B cell (primary cell): ENCODE measurements at regions not wholly inside any gene's neighbourhood (a gene's known extent, or its start where the extent isn't known, plus 50 kb on each side); places are given as distances from the start of the nearest gene placed in this dataset.

ENCODE experiments used
- ATAC-seq: fragments of 200-7000 bp; cut with Tn5 transposase; one replicate; pipeline ENCODE4 v1.10.0; 2021; ENCODE audit warnings: low read depth, mild to moderate bottlenecking, moderate number of reproducible peaks, moderate library complexity
- CTCF ChIA-PET: fragments of 350-600 bp; sonication (Branson Sonifier 250); formaldehyde crosslinking; loops from one replicate; lab custom pipeline; 2021; ENCODE audit warnings: antibody characterized with exemption, inconsistent platforms; lab: Charles Lee
- POLR2A ChIA-PET: fragments of 350-600 bp; sonication (Branson Sonifier 250); formaldehyde crosslinking; loops from one replicate; lab custom pipeline; 2021; ENCODE audit warnings: antibody characterized with exemption; lab: Charles Lee
- DNase-seq: peaks from one replicate; pipeline ENCODE4 v3.0.0; 2013
- H2AFZ ChIP-seq: 2 replicates; pipeline ENCODE4 v1.6.1; 2012; ENCODE audit warnings: mild to moderate bottlenecking, low read depth, low read length; ENCODE audit not compliant: insufficient read depth, poor library complexity, severe bottlenecking
- H3K27ac ChIP-seq, 2 donors: 1 replicate in 1 of 2; 2 replicates in 1 of 2; pipeline ENCODE4 v1.5.1; 2012 to 2013; ENCODE audit warnings: low read length in 2 of 2, mild to moderate bottlenecking in 2 of 2, moderate library complexity in 1 of 2
- H3K27me3 ChIP-seq, 4 experiments: fragments of 200-600 bp in 1 of 4; sonication (generic) in 1 of 4; replicated peaks in 1 of 4; 1 replicate in 2 of 4; 2 replicates in 2 of 4; pipeline versions ENCODE4 v1.6.1 to v1.7.0; 2013 to 2016; ENCODE audit warnings: low read length in 3 of 4, mild to moderate bottlenecking in 2 of 4, mixed read lengths in 1 of 4, moderate library complexity in 1 of 4; ENCODE audit not compliant: insufficient read depth in 4 of 4, control insufficient read depth in 3 of 4; ENCODE audit errors: control extremely low read depth in 1 of 4
- H3K36me3 ChIP-seq, 2 experiments: replicated peaks in 1 of 2; 1 replicate in 1 of 2; 2 replicates in 1 of 2; pipeline versions ENCODE4 v1.6.1 to v1.7.1; 2013; ENCODE audit warnings: low read length in 1 of 2; ENCODE audit not compliant: insufficient read depth in 2 of 2, control insufficient read depth in 1 of 2; ENCODE audit errors: control extremely low read depth in 1 of 2, extremely low read depth in 1 of 2
- H3K4me1 ChIP-seq, 2 donors: fragments of 200-600 bp in 1 of 2; sonication (generic) in 1 of 2; 1 replicate in 1 of 2; 2 replicates in 1 of 2; pipeline versions ENCODE4 v1.5.1 to v1.6.1; 2013 to 2017; ENCODE audit warnings: low read length in 2 of 2; ENCODE audit not compliant: control insufficient read depth in 2 of 2, insufficient read depth in 2 of 2
- H3K4me2 ChIP-seq: replicated peaks from 2 replicates; pipeline ENCODE3; 2012; ENCODE audit warnings: mild to moderate bottlenecking, low read depth, low read length; ENCODE audit not compliant: poor library complexity, severe bottlenecking
- H3K4me3 ChIP-seq, 5 experiments: fragments of 200-600 bp in 1 of 5; sonication (generic) in 1 of 5; 1 replicate in 3 of 5; 2 replicates in 2 of 5; pipeline versions ENCODE4 v1.5.1 to v1.7.0; 2011 to 2016; ENCODE audit warnings: low read length in 4 of 5, mild to moderate bottlenecking in 4 of 5, low read depth in 2 of 5, control low read depth in 1 of 5, moderate library complexity in 1 of 5; ENCODE audit not compliant: insufficient read depth in 1 of 5; ENCODE audit errors: control extremely low read depth in 1 of 5, extremely low read depth in 1 of 5
- H3K79me2 ChIP-seq: fragments of 200-600 bp; sonication (generic); one replicate; pipeline ENCODE4 v1.6.0; 2016; ENCODE audit warnings: low read length; ENCODE audit not compliant: control insufficient read depth, insufficient read depth
- H3K9ac ChIP-seq: fragments of 200-600 bp; sonication (generic); 2 replicates; pipeline ENCODE4 v1.6.1; 2017; ENCODE audit warnings: mild to moderate bottlenecking, low read length, moderate library complexity
- H3K9me3 ChIP-seq, 3 donors: one replicate each; pipeline versions ENCODE4 v1.6.1 to v1.7.1; 2013; ENCODE audit warnings: low read length in 2 of 3; ENCODE audit not compliant: control insufficient read depth in 2 of 3, insufficient read depth in 1 of 3; ENCODE audit errors: control extremely low read depth in 1 of 3
- H4K20me1 ChIP-seq: 2 replicates; pipeline ENCODE4 v1.6.0; 2012; ENCODE audit warnings: mild to moderate bottlenecking, low read length; ENCODE audit not compliant: insufficient read depth, control insufficient read depth, poor library complexity, severe bottlenecking
- H3K27ac Mint-ChIP-seq: one replicate; pipeline ENCODE4 v1.8.0; 2021; ENCODE audit warnings: mixed read lengths
- H3K27me3 Mint-ChIP-seq: one replicate; pipeline ENCODE4 v1.8.0; 2021; ENCODE audit warnings: mixed read lengths
- H3K4me1 Mint-ChIP-seq: one replicate; pipeline ENCODE4 v1.8.0; 2021; ENCODE audit warnings: mixed read lengths
- H3K4me3 Mint-ChIP-seq: one replicate; pipeline ENCODE4 v1.8.0; 2021; ENCODE audit warnings: mixed read lengths
- H3K9me3 Mint-ChIP-seq: one replicate; pipeline ENCODE4 v1.8.0; 2022; ENCODE audit warnings: mixed read lengths; ENCODE audit not compliant: insufficient read depth
- CTCF ChIP-seq: fragments of 200-600 bp; IDR thresholded peaks from one replicate; pipeline ENCODE4 v1.8.0; 2022; ENCODE audit warnings: antibody characterized with exemption, mild to moderate bottlenecking
- EZH2 ChIP-seq: IDR thresholded peaks from 2 replicates; pipeline ENCODE4 v1.6.1; 2012; ENCODE audit warnings: borderline replicate concordance, low read depth, mild to moderate bottlenecking, moderate library complexity, low read length; ENCODE audit not compliant: insufficient read depth, poor library complexity, severe bottlenecking
- WGBS: methylation state at CpG from one replicate; pipeline ENCODE4 v1.1.5; 2013; ENCODE audit warnings: missing lambda C conversion rate; ENCODE audit not compliant: insufficient coverage; 5-methylcytosine and 5-hydroxymethylcytosine counted together
- intact Hi-C: fragments of 100-400 bp; cut with micrococcal nuclease; formaldehyde crosslinking; loops from one replicate; pipeline ENCODE4 v1.10.0; 2022

DNA sequence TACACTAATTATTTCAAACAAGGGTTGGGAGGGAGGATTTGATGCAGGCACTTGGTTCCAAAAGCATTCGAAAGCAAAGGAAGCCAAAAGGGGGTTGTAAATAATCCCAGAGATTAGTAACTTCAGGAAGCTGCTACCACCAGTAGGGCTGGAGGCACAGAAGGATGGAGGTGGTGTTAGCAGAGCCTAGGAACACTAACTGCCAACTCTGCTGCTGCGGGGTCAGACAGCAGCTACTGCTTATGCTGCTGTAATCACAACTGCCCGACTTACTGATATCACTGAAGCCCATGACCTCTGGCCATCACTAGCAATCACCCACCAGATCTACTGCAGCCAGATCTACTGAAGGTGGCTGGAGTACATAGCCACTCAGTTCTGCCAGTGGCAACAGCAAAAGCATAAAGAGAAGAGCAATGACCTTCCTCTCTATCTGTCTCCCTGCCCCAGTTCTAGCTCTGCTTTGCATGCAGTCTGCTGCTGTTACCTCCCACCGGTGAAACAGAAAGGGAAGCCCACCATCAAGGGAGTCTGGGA is 408.5 kb downstream of the PLPP3 start:
- H3K9ac ChIP-seq = no peak overlapping the region
- H3K9me3 ChIP-seq = no peaks in the 10 kb centered on the region
- no peaks in the 10 kb centered on the region for H3K4me1 ChIP-seq
- no peak for TF ChIP-seq CTCF
- TF ChIP-seq EZH2 = no peak
- CTCF ChIA-PET = no interaction called here
- DNase-seq (no peak), ATAC-seq (no peak)
- H3K36me3 ChIP-seq = no peaks in the 10 kb centered on the region
- Mint-ChIP-seq H3K4me1 (no peaks in the 10 kb centered on the region), H3K27ac (no peak overlapping the region), H3K4me3 (no peak overlapping the region), H3K9me3 (no peaks in the 10 kb centered on the region), H3K27me3 (peaks cover 24% of the 10 kb centered on the region)
- no peak overlapping the region for H3K27ac ChIP-seq
- no peaks in the 10 kb centered on the region for H3K79me2 ChIP-seq
- POLR2A ChIA-PET = no interaction called here
- intact Hi-C loops = no loop called here
- no peak overlapping the region for H2AFZ ChIP-seq
- 93% methylated on average over 3 of the region's 4 CpGs for WGBS
- no peak overlapping the region for H3K4me3 ChIP-seq
- H4K20me1 ChIP-seq = no peaks in the 10 kb centered on the region
- peaks cover 0 to 2% (median 0%) of the 10 kb centered on the region in 4 experiments for H3K27me3 ChIP-seq
- H3K4me2 ChIP-seq = no peak overlapping the region

- Histone ChIP-seq H3K27ac (no peak overlapping the region), H2AFZ (no peak overlapping the region), H3K36me3 (no peaks in the 10 kb centered on the region), H3K9ac (no peak overlapping the region), H3K4me3 (no peak overlapping the region), H3K79me2 (no peaks in the 10 kb centered on the region), H4K20me1 (no peaks in the 10 kb centered on the region), H3K4me2 (no peak overlapping the region), H3K4me1 (no peaks in the 10 kb centered on the region), H3K27me3 (peaks cover 0 to 2% (median 0%) of the 10 kb centered on the region in 4 experiments), H3K9me3 (no peaks in the 10 kb centered on the region)
- DNase-seq (no peak), ATAC-seq (no peak)
- no peak for TF ChIP-seq EZH2
- POLR2A ChIA-PET = no interaction called here
- intact Hi-C loops = no loop called here
- no peak overlapping the region for H3K27ac Mint-ChIP-seq
- H3K4me1 Mint-ChIP-seq = no peaks in the 10 kb centered on the region
- CTCF ChIA-PET = no interaction called here
- H3K27me3 Mint-ChIP-seq = peaks cover 20% of the 10 kb centered on the region
- H3K9me3 Mint-ChIP-seq = no peaks in the 10 kb centered on the region
- no CpG with 5 or more reads among the region's 1 CpG for WGBS
- no peak overlapping the region for H3K4me3 Mint-ChIP-seq
Observed at GRCh38 chr1:56169856-56170255, 409.5 kb downstream of the PLPP3 start.
